ENCODE measurements at regions not wholly inside any gene's neighbourhood (a gene's known extent, or its start where the extent isn't known, plus 50 kb on each side); places are given as distances from the start of the nearest gene placed in this dataset.

GRCh38 chr5:168055961-168056360 lies 235.5 kb upstream of the WWC1 start:
- no peak for DNase-seq

DNA sequence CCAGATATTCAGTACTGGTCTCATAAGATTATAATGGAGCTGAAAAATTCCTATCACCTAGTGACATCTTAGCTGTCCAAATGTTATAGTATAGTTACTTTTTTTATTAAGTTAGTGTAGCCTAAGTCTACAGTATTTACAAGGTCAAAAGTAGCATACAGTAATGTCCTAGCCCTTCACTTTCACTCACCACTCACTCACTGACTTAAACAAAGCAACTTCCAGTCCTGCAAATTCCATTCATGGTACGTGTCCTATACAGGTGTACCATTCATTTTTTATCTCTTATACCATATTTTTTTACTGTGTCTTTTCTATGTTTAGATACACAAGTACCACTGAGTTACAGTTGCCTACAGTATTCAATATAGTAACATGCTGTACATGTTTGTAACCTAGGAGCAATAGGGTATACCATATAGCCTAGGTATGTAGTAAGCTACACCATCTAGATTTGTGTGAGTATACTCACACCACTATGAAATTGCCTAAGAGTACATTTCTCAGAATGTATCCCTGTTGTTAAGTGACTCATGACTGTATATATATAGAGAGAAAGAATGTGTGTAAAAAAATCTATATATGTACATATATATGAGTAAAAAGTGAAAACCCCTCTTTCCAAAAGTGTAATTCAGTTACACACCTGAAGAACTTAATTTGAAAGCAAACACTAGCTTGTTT lies 234.8 kb upstream of the WWC1 start:
- DNase-seq = no peak

DNA sequence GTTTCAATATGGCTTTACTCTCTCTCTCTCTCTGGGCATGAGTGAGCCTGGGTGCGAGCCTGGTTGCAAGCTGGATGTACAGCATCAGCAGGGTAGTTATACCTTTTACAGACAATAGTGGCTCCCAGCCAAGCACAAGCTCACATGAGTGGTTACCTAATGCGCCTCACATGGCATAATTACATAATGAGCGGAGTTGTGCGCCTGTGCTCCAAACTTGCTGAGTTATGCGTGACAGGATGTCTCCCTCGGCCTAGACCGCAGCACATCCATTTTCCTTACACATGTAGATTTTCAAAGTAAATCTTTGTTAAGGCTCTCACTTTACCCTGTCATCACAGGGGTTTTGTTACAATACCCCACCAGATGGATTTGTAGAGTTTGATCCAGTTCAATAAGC lies 233.5 kb upstream of the WWC1 start:
- DNase-seq = no peak

- no peak for DNase-seq
Measured at GRCh38 chr5:168059131-168059530, 232.3 kb upstream of the WWC1 start.

GRCh38 chr5:168062239-168062638 lies 229.2 kb upstream of the WWC1 start:
- no peak for DNase-seq

DNA sequence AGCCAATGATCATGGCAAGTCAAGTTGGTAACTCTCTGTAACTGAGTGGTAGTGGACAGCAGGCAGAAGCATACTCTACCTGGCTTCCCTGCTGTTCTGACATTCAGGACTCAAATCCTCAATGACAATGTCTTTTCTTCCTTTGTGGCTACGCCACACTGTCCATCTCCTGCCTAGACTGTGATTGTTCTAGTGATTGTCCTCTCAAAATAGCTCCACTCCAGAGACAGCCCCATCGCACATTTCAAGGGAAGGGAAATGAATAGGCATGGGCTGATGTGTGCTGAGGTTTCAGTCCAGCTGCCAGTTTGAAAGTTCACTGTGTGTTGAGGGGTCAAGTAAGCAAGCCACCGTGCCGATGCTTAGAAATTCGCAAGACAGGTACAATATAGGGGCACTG lies 227.0 kb upstream of the WWC1 start:
- no peak for DNase-seq

- no peak for DNase-seq
Measured at GRCh38 chr5:168064933-168065622, 226.4 kb upstream of the WWC1 start.

GRCh38 chr5:168066536-168067208 lies 224.8 kb upstream of the WWC1 start:
- DNase-seq = no peak

- DNase-seq = no peak
Measured at GRCh38 chr5:168070761-168071160, 220.7 kb upstream of the WWC1 start.

DNA sequence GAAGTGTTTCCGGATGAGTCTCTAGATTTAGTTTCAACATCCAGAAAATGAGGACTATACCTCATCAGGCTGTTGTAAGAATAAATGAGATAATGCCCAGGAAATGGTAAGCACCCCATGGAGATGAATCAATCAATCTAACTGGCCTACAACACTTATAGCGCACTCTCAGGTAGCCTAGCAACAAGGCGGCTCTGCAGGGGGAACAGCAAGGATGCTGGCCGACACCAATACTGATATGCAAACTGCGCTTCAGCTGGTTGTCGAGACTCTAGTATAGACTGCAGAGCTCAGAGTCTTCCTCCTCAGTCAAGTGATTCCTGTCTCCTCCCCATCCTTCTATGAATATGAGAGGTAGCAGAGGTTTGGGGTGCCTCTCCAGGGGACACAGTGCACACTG lies 218.8 kb upstream of the WWC1 start:
- DNase-seq = no peak

DNA sequence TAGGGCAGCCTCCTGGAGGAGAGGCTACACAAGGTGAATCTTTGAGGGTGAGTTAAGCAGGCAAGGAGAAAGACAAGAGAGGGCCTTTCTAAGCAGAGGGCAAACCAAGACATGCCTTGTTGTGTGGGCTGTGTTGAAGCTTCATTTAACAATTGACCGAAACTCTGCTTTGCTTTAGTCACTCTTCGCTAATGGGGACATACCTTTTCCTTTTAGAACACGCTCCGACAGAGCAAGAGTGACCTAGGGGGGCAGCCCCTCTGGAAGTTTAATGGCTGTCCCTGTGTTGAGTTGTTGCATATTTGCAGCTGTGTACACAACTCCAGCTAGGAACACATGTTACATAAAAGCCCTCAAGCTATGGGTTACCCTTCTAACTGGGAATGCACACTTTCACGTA lies 218.1 kb upstream of the WWC1 start:
- no peak for DNase-seq

- DNase-seq = no peak
Measured at GRCh38 chr5:168073991-168074800, 217.2 kb upstream of the WWC1 start.

GRCh38 chr5:168075387-168075786 lies 216.1 kb upstream of the WWC1 start:
- DNase-seq = no peak

DNA sequence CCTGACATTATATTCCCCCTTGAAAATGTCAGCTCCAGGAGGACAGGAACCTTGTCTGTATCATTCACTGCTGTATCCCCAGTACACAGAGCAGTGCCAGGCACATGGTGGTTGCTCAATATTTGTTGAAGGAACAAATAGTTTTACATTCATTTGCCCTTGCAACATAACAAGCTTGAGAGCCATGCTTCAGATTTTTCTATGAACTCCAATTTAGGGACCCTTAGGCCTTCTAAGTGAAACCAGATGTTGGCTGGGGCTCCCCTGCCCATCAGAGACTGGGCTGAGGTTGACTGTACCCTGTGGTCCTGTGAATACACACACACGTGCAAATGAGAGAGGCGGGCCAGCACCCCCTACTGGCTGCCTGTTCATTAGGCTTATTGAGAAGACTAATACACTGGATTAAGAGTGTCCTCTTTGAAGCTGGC lies 214.9 kb upstream of the WWC1 start:
- no peak for DNase-seq

DNA sequence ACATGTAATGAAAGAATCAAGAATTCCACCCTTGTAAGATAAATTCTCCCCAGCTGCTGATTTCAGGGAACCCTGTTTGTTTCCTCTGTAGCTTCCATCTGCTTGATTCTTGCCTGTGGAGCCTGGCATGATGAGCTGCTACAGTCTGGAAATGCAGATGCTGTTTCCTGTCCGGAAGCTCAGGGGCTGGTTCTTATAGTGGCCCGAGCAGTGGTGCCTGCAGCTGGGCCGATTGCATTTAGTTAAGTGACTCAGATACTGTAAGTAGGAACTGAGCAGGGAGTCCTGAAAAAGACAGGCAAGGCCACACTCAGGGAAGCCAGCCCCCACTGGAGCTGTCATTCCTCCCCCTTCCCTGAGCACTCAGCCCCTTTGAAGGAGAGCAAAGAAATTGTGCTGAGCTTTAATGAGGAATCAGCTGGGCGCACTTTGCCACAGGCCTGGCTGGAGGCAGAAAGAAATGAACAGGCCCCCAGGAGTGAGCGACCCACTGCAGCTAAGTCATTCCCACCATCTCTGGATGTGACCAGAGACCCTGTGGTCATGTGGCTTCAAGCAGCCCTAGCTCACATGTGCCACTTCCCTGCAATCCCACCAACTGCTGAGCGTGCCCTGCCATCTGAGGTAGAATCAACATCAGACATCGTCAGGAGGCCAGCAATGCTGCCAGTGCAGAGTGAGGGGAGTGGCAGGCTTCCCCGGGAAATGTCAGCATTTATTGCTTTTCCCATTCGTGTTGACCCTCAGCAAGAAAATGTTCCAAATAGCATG lies 206.0 kb upstream of the WWC1 start:
- no peak for DNase-seq

DNA sequence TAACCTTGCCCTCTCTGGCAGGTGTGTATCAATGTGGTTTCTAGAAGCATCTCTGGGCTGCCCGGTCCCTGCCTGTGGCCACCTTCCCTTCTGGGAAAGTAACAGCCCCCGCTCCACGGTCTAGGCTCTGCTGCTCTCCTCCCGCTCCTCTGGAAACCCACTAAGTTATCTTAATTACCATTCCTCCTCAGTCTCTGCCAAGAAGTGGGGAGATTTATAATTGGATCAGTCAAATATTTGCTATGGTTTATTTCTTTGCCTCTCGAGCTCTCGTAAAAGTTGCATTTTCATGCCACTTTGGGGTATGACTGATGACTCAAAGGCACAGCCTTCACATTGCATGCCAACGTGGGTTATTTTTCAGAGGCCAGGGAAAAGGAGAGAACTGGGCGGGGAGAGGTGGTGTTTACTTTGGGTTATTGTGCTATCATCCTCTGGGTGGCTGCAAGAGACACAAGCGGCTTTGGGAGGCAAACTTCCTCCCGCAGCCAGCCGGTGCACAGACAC lies 205.3 kb upstream of the WWC1 start:
- no peak for DNase-seq

- DNase-seq = no peak
Measured at GRCh38 chr5:168086746-168087145, 204.7 kb upstream of the WWC1 start.

GRCh38 chr5:168088410-168089173 lies 202.9 kb upstream of the WWC1 start:
- DNase-seq = no peak

DNA sequence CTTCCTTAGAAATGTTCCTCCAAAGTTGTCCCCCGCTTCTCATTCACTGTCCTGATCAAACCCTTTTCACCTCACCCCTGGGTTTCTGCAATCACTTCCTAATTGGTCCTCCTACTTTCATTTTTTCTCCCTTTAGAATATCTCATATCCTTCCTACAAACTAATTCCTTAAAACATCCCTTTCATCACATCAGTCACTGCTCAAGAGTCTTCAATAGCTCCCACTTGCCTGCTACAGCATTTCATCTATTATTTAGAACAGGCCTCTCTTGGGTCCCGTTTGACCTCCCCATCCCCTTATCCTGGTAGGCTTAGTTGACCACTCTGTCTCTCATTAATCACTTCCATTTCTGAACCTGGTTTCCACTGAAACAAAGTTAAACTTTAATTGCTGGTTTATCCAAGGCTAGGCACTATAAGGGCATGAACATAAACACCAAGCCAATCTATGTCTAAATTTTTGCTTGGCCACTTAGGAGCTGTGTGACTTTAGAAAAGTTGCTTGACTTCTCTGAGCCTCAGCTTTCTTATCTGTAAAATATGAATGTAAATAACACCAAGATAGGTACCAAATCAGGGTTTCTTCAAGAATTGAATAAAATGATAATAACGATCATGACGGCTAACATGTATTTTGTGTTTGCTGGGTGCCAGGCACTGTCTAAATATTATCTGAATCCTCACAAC lies 202.1 kb upstream of the WWC1 start:
- DNase-seq = no peak

DNA sequence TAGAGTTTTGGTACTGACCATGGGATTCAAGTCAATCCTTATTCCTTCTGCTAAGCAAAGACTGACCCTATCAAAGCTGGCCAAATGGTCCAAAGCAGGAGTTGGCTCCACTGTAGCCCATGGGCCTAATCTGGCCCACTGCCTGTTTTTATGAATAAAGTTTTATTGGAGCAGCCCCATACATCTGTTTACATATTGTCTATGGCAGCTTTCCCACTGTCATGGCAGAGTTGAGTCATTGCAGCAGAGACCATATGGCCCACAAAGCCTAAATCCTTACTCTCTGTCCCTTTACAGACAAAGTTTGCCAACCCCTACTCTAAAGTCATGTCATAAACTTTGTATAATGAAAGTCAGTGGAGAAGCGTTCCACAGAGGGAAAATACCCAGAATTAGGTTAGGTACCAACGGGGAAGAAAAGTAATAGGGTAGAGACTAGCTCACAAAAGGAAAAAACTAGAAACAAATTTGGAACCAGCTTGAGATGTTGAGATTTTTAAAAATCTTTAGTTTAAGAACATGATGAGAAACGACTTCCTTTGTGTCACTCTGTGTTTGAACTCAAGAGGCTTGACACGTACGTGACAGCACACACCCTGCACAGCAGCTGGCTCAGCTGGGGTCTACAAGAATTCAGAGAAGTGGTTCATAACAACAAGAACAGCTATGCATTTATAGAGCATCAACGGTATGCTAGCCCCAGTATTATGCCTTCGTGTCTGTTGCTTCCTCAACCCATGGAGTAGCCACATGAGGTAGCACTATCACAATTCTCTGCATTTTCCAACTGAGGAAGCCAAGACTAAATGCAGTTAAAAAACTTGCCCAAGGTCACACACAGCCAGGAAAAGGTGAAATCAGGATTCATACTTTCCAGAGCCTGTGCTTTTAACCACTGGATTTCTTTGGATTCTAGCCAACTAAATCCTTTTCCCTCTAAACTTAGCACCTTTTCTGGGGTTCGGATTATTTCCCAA lies 198.9 kb upstream of the WWC1 start:
- DNase-seq = no peak

All from NCI-H1048 (cell line).